HG02678 (cell line): ENCODE measurements at regions not wholly inside any gene's neighbourhood (a gene's known extent, or its start where the extent isn't known, plus 50 kb on each side); places are given as distances from the start of the nearest gene placed in this dataset.
"Not testable (repeated sequence)": the region's sequence is repeated elsewhere in the genome, so short reads cannot be mapped to it uniquely, and the experiment has no call there.

Source experiments
- ATAC-seq: cut with Tn5 transposase; IDR thresholded peaks from one replicate; pipeline ENCODE4 v1.9.1; 2021; ENCODE audit warnings: mild to moderate bottlenecking, moderate library complexity; ENCODE audit not compliant: unreplicated experiment

GRCh38 chr2:175432793-175433192 is 251.3 kb upstream of the ATP5MC3 start:
- no peak for ATAC-seq

- no peak for ATAC-seq
Observed at GRCh38 chr2:175432021-175432420, 250.5 kb upstream of the ATP5MC3 start.

GRCh38 chr2:175431101-175431946 is 249.8 kb upstream of the ATP5MC3 start:
- no peak for ATAC-seq

GRCh38 chr2:175430236-175430635 is 248.7 kb upstream of the ATP5MC3 start:
- ATAC-seq = no peak

- ATAC-seq = no peak
Observed at GRCh38 chr2:175418224-175418835, 236.8 kb upstream of the ATP5MC3 start.

- no peak for ATAC-seq
Observed at GRCh38 chr2:175414882-175415487, 233.5 kb upstream of the ATP5MC3 start.

- ATAC-seq = no peak
Observed at GRCh38 chr2:175414191-175414881, 232.8 kb upstream of the ATP5MC3 start.

GRCh38 chr2:175410941-175411340 is 229.4 kb upstream of the ATP5MC3 start:
- ATAC-seq = not testable (repeated sequence)

GRCh38 chr2:175404839-175405238 is 223.3 kb upstream of the ATP5MC3 start:
- no peak for ATAC-seq

- no peak for ATAC-seq
Observed at GRCh38 chr2:175403599-175404221, 222.2 kb upstream of the ATP5MC3 start.

- no peak for ATAC-seq
Observed at GRCh38 chr2:175402571-175402970, 221.1 kb upstream of the ATP5MC3 start.

- ATAC-seq = no peak
Observed at GRCh38 chr2:175401956-175402469, 220.5 kb upstream of the ATP5MC3 start.

- no peak for ATAC-seq
Observed at GRCh38 chr2:175400975-175401374, 219.5 kb upstream of the ATP5MC3 start.

GRCh38 chr2:175399326-175399725 is 217.8 kb upstream of the ATP5MC3 start:
- ATAC-seq = no peak

- no peak for ATAC-seq
Observed at GRCh38 chr2:175398848-175399247, 217.3 kb upstream of the ATP5MC3 start.

- no peak for ATAC-seq
Observed at GRCh38 chr2:175396696-175397095, 215.2 kb upstream of the ATP5MC3 start.

GRCh38 chr2:175393851-175394250 is 212.3 kb upstream of the ATP5MC3 start:
- ATAC-seq = no peak

GRCh38 chr2:175383286-175383685 is 201.8 kb upstream of the ATP5MC3 start:
- ATAC-seq = no peak

GRCh38 chr2:175373729-175374128 is 192.2 kb upstream of the ATP5MC3 start:
- no peak for ATAC-seq
